IMR-90 (cell line): ENCODE measurements at regions not wholly inside any gene's neighbourhood (a gene's known extent, or its start where the extent isn't known, plus 50 kb on each side); places are given as distances from the start of the nearest gene placed in this dataset.

ENCODE experiments used
- ATAC-seq: fragments of 200-7000 bp; cut with Tn5 transposase; 2 replicates; pipeline ENCODE4 v1.9.1; 2020; ENCODE audit warnings: low read depth, mild to moderate bottlenecking, moderate library complexity
- BruUV-seq: library from RNA; stranded (reverse); fragments of 400-500 nt; replicated peaks from 2 replicates; lab custom pipeline; 2021; lab: Mats Ljungman, UMichigan
- CTCF ChIA-PET: fragments of 300-600 bp; formaldehyde crosslinking; extraction: SDS; loops from one replicate; lab custom pipeline; 2021; ENCODE audit warnings: antibody characterized with exemption; lab: Yijun Ruan, JAX
- POLR2A ChIA-PET: fragments of 300-600 bp; sonication (Branson Sonifier 250); formaldehyde crosslinking; loops from one replicate; lab custom pipeline; 2022; ENCODE audit warnings: antibody characterized with exemption; ENCODE audit not compliant: unreplicated experiment; lab: Charles Lee
- DNase-seq: peaks from one replicate; pipeline ENCODE4 v3.0.0; 2013
- H2AFZ ChIP-seq: replicated peaks from 2 replicates; pipeline ENCODE3; 2013; ENCODE audit warnings: low read length, mild to moderate bottlenecking; ENCODE audit not compliant: poor library complexity
- H2AK5ac ChIP-seq: 2 replicates; pipeline ENCODE4 v1.6.1; 2013; ENCODE audit warnings: low read depth, low read length, inconsistent platforms
- H2AK9ac ChIP-seq: replicated peaks from 2 replicates; pipeline ENCODE3; 2013; ENCODE audit warnings: mild to moderate bottlenecking, low read depth, low read length, moderate library complexity; ENCODE audit not compliant: poor library complexity
- H2BK120ac ChIP-seq: 2 replicates; pipeline ENCODE4 v1.6.1; 2013; ENCODE audit warnings: low read depth, low read length, inconsistent platforms
- H2BK15ac ChIP-seq: 3 replicates; pipeline ENCODE4 v1.6.1; 2013; ENCODE audit warnings: low read depth, low read length, inconsistent platforms
- H2BK20ac ChIP-seq: 2 replicates; pipeline ENCODE4 v1.6.1; 2013; ENCODE audit warnings: low read depth, mild to moderate bottlenecking, inconsistent platforms, low read length, moderate library complexity
- H2BK5ac ChIP-seq: 2 replicates; pipeline ENCODE4 v1.6.1; 2013; ENCODE audit warnings: mild to moderate bottlenecking, low read depth, low read length, inconsistent platforms; ENCODE audit not compliant: poor library complexity, severe bottlenecking
- H3K14ac ChIP-seq: replicated peaks from 2 replicates; pipeline ENCODE4 v1.6.1; 2013; ENCODE audit warnings: low read depth, low read length, inconsistent platforms
- H3K18ac ChIP-seq: 2 replicates; pipeline ENCODE4 v1.6.1; 2013; ENCODE audit warnings: low read depth, low read length, control low read depth
- H3K23ac ChIP-seq: 2 replicates; pipeline ENCODE4 v1.6.1; 2013; ENCODE audit warnings: low read depth, low read length, inconsistent platforms
- H3K27ac ChIP-seq: 2 replicates; pipeline ENCODE4 v1.5.1; 2013; ENCODE audit warnings: mild to moderate bottlenecking, control low read depth, low read length; ENCODE audit not compliant: insufficient read depth
- H3K27me3 ChIP-seq: 2 replicates; pipeline ENCODE4 v1.6.1; 2013; ENCODE audit warnings: low read length; ENCODE audit not compliant: control insufficient read depth, insufficient read depth
- H3K36me3 ChIP-seq: 2 replicates; pipeline ENCODE4 v1.6.1; 2013; ENCODE audit warnings: low read length, mixed read lengths; ENCODE audit not compliant: control insufficient read depth, insufficient read depth
- H3K4ac ChIP-seq: 2 replicates; pipeline ENCODE4 v1.6.1; 2013; ENCODE audit warnings: low read depth, low read length, inconsistent platforms
- H3K4me1 ChIP-seq: 2 replicates; pipeline ENCODE4 v1.6.1; 2013; ENCODE audit warnings: low read length, mixed read lengths; ENCODE audit not compliant: control insufficient read depth, insufficient read depth
- H3K4me2 ChIP-seq: 2 replicates; pipeline ENCODE4 v1.6.1; 2013; ENCODE audit warnings: low read depth, mild to moderate bottlenecking, control low read depth, low read length, moderate library complexity
- H3K4me3 ChIP-seq: 2 replicates; pipeline ENCODE4 v1.5.1; 2013; ENCODE audit warnings: low read depth, mild to moderate bottlenecking, control low read depth, low read length, moderate library complexity; ENCODE audit not compliant: insufficient read depth
- H3K56ac ChIP-seq: 2 replicates; pipeline ENCODE4 v1.6.1; 2013; ENCODE audit warnings: low read length, inconsistent platforms; ENCODE audit not compliant: insufficient read depth; ENCODE audit errors: extremely low read depth
- H3K79me1 ChIP-seq, 2 experiments: 2 replicates each; pipeline ENCODE4 v1.6.1; 2013; ENCODE audit warnings: low read length in 2 of 2, inconsistent platforms in 1 of 2, low read depth in 1 of 2
- H3K9ac ChIP-seq: 2 replicates; pipeline ENCODE4 v1.6.1; 2013; ENCODE audit warnings: low read depth, low read length, control low read depth
- H3K9me1 ChIP-seq: 2 replicates; pipeline ENCODE4 v1.6.1; 2013; ENCODE audit warnings: low read length, inconsistent platforms; ENCODE audit not compliant: insufficient read depth
- H3K9me3 ChIP-seq: 2 replicates; pipeline ENCODE4 v1.6.1; 2013; ENCODE audit warnings: low read length; ENCODE audit not compliant: control insufficient read depth, insufficient read depth
- H4K20me1 ChIP-seq: 2 replicates; pipeline ENCODE4 v1.6.1; 2013; ENCODE audit warnings: low read length, inconsistent platforms; ENCODE audit not compliant: insufficient read depth
- H4K5ac ChIP-seq: 2 replicates; pipeline ENCODE4 v1.6.1; 2013; ENCODE audit warnings: mild to moderate bottlenecking, low read depth, low read length, control low read depth
- H4K8ac ChIP-seq, 2 experiments: 2 replicates each; pipeline ENCODE4 v1.6.1; 2013; ENCODE audit warnings: low read depth in 2 of 2, low read length in 2 of 2, control low read depth in 1 of 2, inconsistent platforms in 1 of 2
- H4K91ac ChIP-seq: 2 replicates; pipeline ENCODE4 v1.6.1; 2013; ENCODE audit warnings: low read depth, low read length, inconsistent platforms; ENCODE audit not compliant: insufficient read depth
- BHLHE40 ChIP-seq: fragments of 150-350 bp; IDR thresholded peaks from 2 replicates; pipeline ENCODE4 v1.6.1; 2016; ENCODE audit warnings: mild to moderate bottlenecking, low read depth, low read length
- CEBPB ChIP-seq: IDR thresholded peaks from 2 replicates; pipeline ENCODE4 v1.6.1; 2012; ENCODE audit warnings: low read depth, low read length, improper control_type of control experiment
- CHD1 ChIP-seq: IDR thresholded peaks from 2 replicates; pipeline ENCODE4 v1.6.1; 2012; ENCODE audit warnings: low read depth, low read length, improper control_type of control experiment
- FOS ChIP-seq: fragments of 150-350 bp; IDR thresholded peaks from 2 replicates; pipeline ENCODE4 v1.6.1; 2016; ENCODE audit warnings: low read depth, low read length
- MAFK ChIP-seq: IDR thresholded peaks from 2 replicates; pipeline ENCODE4 v1.6.1; 2012; ENCODE audit warnings: low read depth, low read length, improper control_type of control experiment
- MAZ ChIP-seq: IDR thresholded peaks from 2 replicates; pipeline ENCODE4 v1.6.1; 2012; ENCODE audit warnings: low read depth, mild to moderate bottlenecking, low read length, improper control_type of control experiment, moderate library complexity, borderline replicate concordance
- MXI1 ChIP-seq: IDR thresholded peaks from 2 replicates; pipeline ENCODE4 v1.6.1; 2012; ENCODE audit warnings: low read depth, mild to moderate bottlenecking, low read length, moderate library complexity, borderline replicate concordance
- NFE2L2 ChIP-seq: fragments of 150-350 bp; IDR thresholded peaks from 2 replicates; pipeline ENCODE4 v1.6.1; 2016; ENCODE audit warnings: low read depth, mild to moderate bottlenecking, low read length
- POLR2A ChIP-seq: IDR thresholded peaks from 2 replicates; pipeline ENCODE4 v1.6.1; 2012; ENCODE audit warnings: mild to moderate bottlenecking, low read depth, low read length
- RAD21 ChIP-seq: IDR thresholded peaks from 2 replicates; pipeline ENCODE4 v1.6.1; 2012; ENCODE audit warnings: low read length, improper control_type of control experiment
- RCOR1 ChIP-seq: IDR thresholded peaks from 2 replicates; pipeline ENCODE4 v1.6.1; 2012; ENCODE audit warnings: mild to moderate bottlenecking, low read length, improper control_type of control experiment; ENCODE audit not compliant: insufficient replicate concordance
- RFX5 ChIP-seq: IDR thresholded peaks from 2 replicates; pipeline ENCODE4 v1.8.0; 2012; ENCODE audit warnings: low read depth, mild to moderate bottlenecking, low read length, moderate library complexity
- SMC3 ChIP-seq: fragments of 150-350 bp; IDR thresholded peaks from 2 replicates; pipeline ENCODE4 v1.6.1; 2016; ENCODE audit warnings: low read depth, mild to moderate bottlenecking, antibody characterized with exemption, low read length, moderate library complexity
- WGBS, 2 experiments: methylation state at CpG; one replicate each; pipeline versions ENCODE4 v1.1.5 to v1.1.7; 2013; ENCODE audit warnings: missing lambda C conversion rate in 2 of 2; ENCODE audit not compliant: insufficient read length in 1 of 2; ENCODE audit errors: extremely low coverage in 2 of 2; 5-methylcytosine and 5-hydroxymethylcytosine counted together
- dilution Hi-C: fragments of 300-500 bp; cut with HindIII; formaldehyde crosslinking; loops from one replicate; pipeline ENCODE4 v1.14.3; 2018; ENCODE audit warnings: low sequenced_read_pairs; ENCODE audit not compliant: unreplicated experiment
- in situ Hi-C: fragments of 300-500 bp; cut with MboI; formaldehyde crosslinking; loops from 3 replicates; pipeline ENCODE4 v1.14.3; 2019; ENCODE audit warnings: low sequenced_read_pairs, inconsistent platforms, mixed read lengths
- intact Hi-C: fragments of 100-400 bp; cut with micrococcal nuclease; formaldehyde crosslinking; loops from 2 replicates; pipeline ENCODE4 v1.10.0; 2022
- TF ChIP-seq, protein P1 (sequence below): conservative IDR thresholded peaks from 2 replicates; pipeline ENCODE4 v1.5.1; 2012; ENCODE audit warnings: mild to moderate bottlenecking, low read depth, low read length, improper control_type of control experiment
- TF ChIP-seq, protein P2 (sequence below): fragments of 150-350 bp; IDR thresholded peaks from 2 replicates; pipeline ENCODE4 v1.6.1; 2016; ENCODE audit warnings: low read depth, mild to moderate bottlenecking, low read length, moderate library complexity, borderline replicate concordance
- TF ChIP-seq, protein P3 (sequence below): fragments of 150-350 bp; IDR thresholded peaks from 2 replicates; pipeline ENCODE4 v1.6.1; 2017; ENCODE audit warnings: mild to moderate bottlenecking, antibody characterized with exemption, low read length, low read depth

DNA sequence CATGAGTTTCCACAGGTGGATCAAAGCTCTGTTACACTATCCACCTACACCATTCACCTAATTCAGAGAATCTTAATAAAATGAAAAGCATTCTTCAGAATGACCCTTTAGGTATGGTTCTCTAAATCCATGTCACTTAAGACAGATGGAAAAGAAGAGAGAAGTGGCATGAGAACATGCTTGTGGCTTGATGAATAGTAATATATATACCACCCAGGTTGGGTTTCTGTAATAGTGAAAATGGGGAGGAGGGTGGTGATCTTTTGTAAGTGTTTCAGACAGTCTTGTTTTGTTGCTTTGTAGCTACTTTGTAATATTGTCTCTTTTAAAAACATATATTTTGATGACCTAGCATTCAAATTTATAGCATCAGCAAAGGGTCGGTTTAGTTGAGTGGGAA, 469.8 kb downstream of the USP25 start:
- H3K4me3 ChIP-seq: no peak overlapping the region
- no peaks in the 10 kb centered on the region for H3K9me1 ChIP-seq
- no peak overlapping the region for H2AFZ ChIP-seq
- ATAC-seq (no peak), DNase-seq (no peak)
- no peak overlapping the region for H2BK5ac ChIP-seq
- WGBS, 2 experiments: no CpG with 5 or more reads among the region's 1 CpG
- no peak overlapping the region for H2BK120ac ChIP-seq
- no peak overlapping the region for H3K14ac ChIP-seq
- H3K9me3 ChIP-seq: no peaks in the 10 kb centered on the region
- H3K36me3 ChIP-seq: no peaks in the 10 kb centered on the region
- H3K18ac ChIP-seq: no peak overlapping the region
- dilution Hi-C loops: no loop called here
- no peak overlapping the region for H4K91ac ChIP-seq
- no peaks in the 10 kb centered on the region for H3K27me3 ChIP-seq
- TF ChIP-seq FOS: no peak
- no peak for TF ChIP-seq POLR2A
- TF ChIP-seq, protein P1, sequence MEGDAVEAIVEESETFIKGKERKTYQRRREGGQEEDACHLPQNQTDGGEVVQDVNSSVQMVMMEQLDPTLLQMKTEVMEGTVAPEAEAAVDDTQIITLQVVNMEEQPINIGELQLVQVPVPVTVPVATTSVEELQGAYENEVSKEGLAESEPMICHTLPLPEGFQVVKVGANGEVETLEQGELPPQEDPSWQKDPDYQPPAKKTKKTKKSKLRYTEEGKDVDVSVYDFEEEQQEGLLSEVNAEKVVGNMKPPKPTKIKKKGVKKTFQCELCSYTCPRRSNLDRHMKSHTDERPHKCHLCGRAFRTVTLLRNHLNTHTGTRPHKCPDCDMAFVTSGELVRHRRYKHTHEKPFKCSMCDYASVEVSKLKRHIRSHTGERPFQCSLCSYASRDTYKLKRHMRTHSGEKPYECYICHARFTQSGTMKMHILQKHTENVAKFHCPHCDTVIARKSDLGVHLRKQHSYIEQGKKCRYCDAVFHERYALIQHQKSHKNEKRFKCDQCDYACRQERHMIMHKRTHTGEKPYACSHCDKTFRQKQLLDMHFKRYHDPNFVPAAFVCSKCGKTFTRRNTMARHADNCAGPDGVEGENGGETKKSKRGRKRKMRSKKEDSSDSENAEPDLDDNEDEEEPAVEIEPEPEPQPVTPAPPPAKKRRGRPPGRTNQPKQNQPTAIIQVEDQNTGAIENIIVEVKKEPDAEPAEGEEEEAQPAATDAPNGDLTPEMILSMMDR: no peak
- TF ChIP-seq, protein P2, sequence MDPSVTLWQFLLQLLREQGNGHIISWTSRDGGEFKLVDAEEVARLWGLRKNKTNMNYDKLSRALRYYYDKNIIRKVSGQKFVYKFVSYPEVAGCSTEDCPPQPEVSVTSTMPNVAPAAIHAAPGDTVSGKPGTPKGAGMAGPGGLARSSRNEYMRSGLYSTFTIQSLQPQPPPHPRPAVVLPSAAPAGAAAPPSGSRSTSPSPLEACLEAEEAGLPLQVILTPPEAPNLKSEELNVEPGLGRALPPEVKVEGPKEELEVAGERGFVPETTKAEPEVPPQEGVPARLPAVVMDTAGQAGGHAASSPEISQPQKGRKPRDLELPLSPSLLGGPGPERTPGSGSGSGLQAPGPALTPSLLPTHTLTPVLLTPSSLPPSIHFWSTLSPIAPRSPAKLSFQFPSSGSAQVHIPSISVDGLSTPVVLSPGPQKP: no peak
- no peak for TF ChIP-seq RAD21
- no peak for TF ChIP-seq CEBPB
- no peak for TF ChIP-seq BHLHE40
- TF ChIP-seq CHD1: no peak
- TF ChIP-seq MAFK: no peak
- no peak for TF ChIP-seq MXI1
- TF ChIP-seq RFX5: no peak
- TF ChIP-seq NFE2L2: no peak
- TF ChIP-seq SMC3: no peak
- TF ChIP-seq, protein P3, sequence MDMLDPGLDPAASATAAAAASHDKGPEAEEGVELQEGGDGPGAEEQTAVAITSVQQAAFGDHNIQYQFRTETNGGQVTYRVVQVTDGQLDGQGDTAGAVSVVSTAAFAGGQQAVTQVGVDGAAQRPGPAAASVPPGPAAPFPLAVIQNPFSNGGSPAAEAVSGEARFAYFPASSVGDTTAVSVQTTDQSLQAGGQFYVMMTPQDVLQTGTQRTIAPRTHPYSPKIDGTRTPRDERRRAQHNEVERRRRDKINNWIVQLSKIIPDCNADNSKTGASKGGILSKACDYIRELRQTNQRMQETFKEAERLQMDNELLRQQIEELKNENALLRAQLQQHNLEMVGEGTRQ: no peak
- TF ChIP-seq MAZ: no peak
- TF ChIP-seq RCOR1: no peak
- H3K27ac ChIP-seq: no peak overlapping the region
- H2AK9ac ChIP-seq: no peak overlapping the region
- peaks cover 3% of the 10 kb centered on the region for H3K4me1 ChIP-seq
- no peaks in the 10 kb centered on the region for H4K20me1 ChIP-seq
- H2BK15ac ChIP-seq: no peak overlapping the region
- no peak overlapping the region for H4K8ac ChIP-seq
- no peak overlapping the region for H3K4me2 ChIP-seq
- no peaks in the 10 kb centered on the region for H3K79me1 ChIP-seq
- H2BK20ac ChIP-seq: no peak overlapping the region
- H3K23ac ChIP-seq: no peak overlapping the region
- in situ Hi-C loops: no loop called here
- no peak overlapping the region for H3K56ac ChIP-seq
- POLR2A ChIA-PET: no interaction called here
- H4K5ac ChIP-seq: no peak overlapping the region
- intact Hi-C loops: no loop called here
- CTCF ChIA-PET: no interaction called here
- no peak overlapping the region for H2AK5ac ChIP-seq
- no TSS peak for BruUV-seq
- no peak overlapping the region for H3K4ac ChIP-seq
- no peak overlapping the region for H3K9ac ChIP-seq
